GM23248 (cell line): ENCODE measurements at regions not wholly inside any gene's neighbourhood (a gene's known extent, or its start where the extent isn't known, plus 50 kb on each side); places are given as distances from the start of the nearest gene placed in this dataset.

ENCODE experiments used
- EZH2 ChIP-seq: fragments of 200-600 bp; sonication (generic); IDR thresholded peaks from 2 replicates; pipeline ENCODE4 v1.6.1; 2018; ENCODE audit warnings: antibody characterized with exemption, mild to moderate bottlenecking; ENCODE audit not compliant: insufficient read depth, poor library complexity, severe bottlenecking
- EZH2phosphoT487 ChIP-seq: fragments of 200-600 bp; sonication (generic); IDR thresholded peaks from 2 replicates; pipeline ENCODE4 v1.6.1; 2018; ENCODE audit warnings: antibody characterized with exemption, moderate library complexity, mild to moderate bottlenecking, low read depth; ENCODE audit not compliant: insufficient read depth

- TF ChIP-seq EZH2 (no peak), EZH2phosphoT487 (no peak)
Measured at GRCh38 chr3:189554868-189555557, 76.2 kb upstream of the TP63 start.
